HepG2 (cell line): ENCODE measurements at regions not wholly inside any gene's neighbourhood (a gene's known extent, or its start where the extent isn't known, plus 50 kb on each side); places are given as distances from the start of the nearest gene placed in this dataset.
A peak's percentile ranks its signal among the peaks of the same experiment; 100 is the strongest.

Experiments
- MAFK ChIP-seq, 2 experiments: IDR thresholded peaks in 1 of 2; conservative IDR thresholded peaks in 1 of 2; 2 replicates each; pipeline ENCODE4 v1.6.1; 2011; ENCODE audit warnings: improper control_type of control experiment in 2 of 2, low read length in 2 of 2
- MXI1 ChIP-seq: IDR thresholded peaks from 3 replicates; pipeline ENCODE4 v1.6.1; 2012; ENCODE audit warnings: low read depth, low read length, inconsistent platforms, borderline replicate concordance
- NFE2L2 ChIP-seq: fragments of 150-350 bp; IDR thresholded peaks from 2 replicates; pipeline ENCODE4 v1.6.1; 2014; ENCODE audit warnings: low read length
- TCF7 ChIP-seq: sonication (generic); IDR thresholded peaks from 2 replicates; pipeline ENCODE4 v1.6.1; 2016; ENCODE audit warnings: antibody characterized with exemption, low read depth
- ZKSCAN1 ChIP-seq: fragments of 150-350 bp; IDR thresholded peaks from 2 replicates; pipeline ENCODE4 v1.6.1; 2014; ENCODE audit warnings: low read length
- ZNF678 ChIP-seq: sonication (generic); formaldehyde crosslinking; IDR thresholded peaks from 2 replicates; pipeline ENCODE4 v1.4.0; 2020; ENCODE audit warnings: mild to moderate bottlenecking, missing genetic modification reagents
- TF ChIP-seq, protein P1 (sequence below): sonication (generic); formaldehyde crosslinking; IDR thresholded peaks from 2 replicates; pipeline ENCODE4 v1.5.0; 2020; ENCODE audit warnings: mild to moderate bottlenecking, missing genetic modification reagents, moderate library complexity

DNA sequence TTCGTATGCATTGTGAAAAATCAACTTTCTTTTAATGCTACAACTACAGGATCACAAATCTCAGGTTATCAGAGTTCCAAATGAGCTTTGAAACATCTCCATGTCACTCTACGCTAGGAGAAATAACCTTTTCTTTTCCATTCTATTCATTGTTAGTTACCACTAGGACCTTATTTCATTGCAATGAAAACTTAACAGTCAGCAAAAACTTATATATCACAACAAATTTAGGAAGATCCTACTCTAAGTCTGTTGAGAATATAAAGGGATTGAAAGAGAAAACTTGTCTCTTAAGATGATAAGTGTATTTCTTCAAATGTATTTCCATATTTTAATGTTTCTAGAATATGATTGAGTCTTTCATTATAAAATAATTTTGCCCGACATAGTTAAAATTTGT is 539.1 kb downstream of the TMTC2 start:
- no peak for TF ChIP-seq TCF7
- TF ChIP-seq MXI1, result no peak
- no peak for TF ChIP-seq ZNF678 (CRISPR knock-in tag)
- TF ChIP-seq NFE2L2, result no peak
- peak; percentile 61 to 81; a peak in 3 of 4 replicates for TF ChIP-seq MAFK (conservative IDR thresholded peaks at IDR 0.05 in 1 of 2, IDR thresholded peaks at IDR 0.05 in 1 of 2; ENCODE audit: low read length in 2 of 2)
- TF ChIP-seq ZKSCAN1, result no peak
- TF ChIP-seq, protein P1, sequence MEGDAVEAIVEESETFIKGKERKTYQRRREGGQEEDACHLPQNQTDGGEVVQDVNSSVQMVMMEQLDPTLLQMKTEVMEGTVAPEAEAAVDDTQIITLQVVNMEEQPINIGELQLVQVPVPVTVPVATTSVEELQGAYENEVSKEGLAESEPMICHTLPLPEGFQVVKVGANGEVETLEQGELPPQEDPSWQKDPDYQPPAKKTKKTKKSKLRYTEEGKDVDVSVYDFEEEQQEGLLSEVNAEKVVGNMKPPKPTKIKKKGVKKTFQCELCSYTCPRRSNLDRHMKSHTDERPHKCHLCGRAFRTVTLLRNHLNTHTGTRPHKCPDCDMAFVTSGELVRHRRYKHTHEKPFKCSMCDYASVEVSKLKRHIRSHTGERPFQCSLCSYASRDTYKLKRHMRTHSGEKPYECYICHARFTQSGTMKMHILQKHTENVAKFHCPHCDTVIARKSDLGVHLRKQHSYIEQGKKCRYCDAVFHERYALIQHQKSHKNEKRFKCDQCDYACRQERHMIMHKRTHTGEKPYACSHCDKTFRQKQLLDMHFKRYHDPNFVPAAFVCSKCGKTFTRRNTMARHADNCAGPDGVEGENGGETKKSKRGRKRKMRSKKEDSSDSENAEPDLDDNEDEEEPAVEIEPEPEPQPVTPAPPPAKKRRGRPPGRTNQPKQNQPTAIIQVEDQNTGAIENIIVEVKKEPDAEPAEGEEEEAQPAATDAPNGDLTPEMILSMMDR (CRISPR knock-in tag), result no peak
